ENCODE measurements at regions not wholly inside any gene's neighbourhood (a gene's known extent, or its start where the extent isn't known, plus 50 kb on each side); places are given as distances from the start of the nearest gene placed in this dataset.

- TF ChIP-seq CTCF (IDR thresholded peaks at IDR 0.05) (no peak), POLR2A (IDR thresholded peaks at IDR 0.05) (no peak)
Measured at GRCh38 chr21:26225046-26225445, 54.5 kb upstream of the APP start.

Data from lower leg skin (tissue), 3 donors.